IMR-90 (cell line): ENCODE measurements at regions not wholly inside any gene's neighbourhood (a gene's known extent, or its start where the extent isn't known, plus 50 kb on each side); places are given as distances from the start of the nearest gene placed in this dataset.

Experiments used
- ATAC-seq: fragments of 200-7000 bp; cut with Tn5 transposase; 2 replicates; pipeline ENCODE4 v1.9.1; 2020; ENCODE audit warnings: low read depth, mild to moderate bottlenecking, moderate library complexity
- BruUV-seq: library from RNA; stranded (reverse); fragments of 400-500 nt; replicated peaks from 2 replicates; lab custom pipeline; 2021; lab: Mats Ljungman, UMichigan
- CTCF ChIA-PET: fragments of 300-600 bp; formaldehyde crosslinking; extraction: SDS; loops from one replicate; lab custom pipeline; 2021; ENCODE audit warnings: antibody characterized with exemption; lab: Yijun Ruan, JAX
- POLR2A ChIA-PET: fragments of 300-600 bp; sonication (Branson Sonifier 250); formaldehyde crosslinking; loops from one replicate; lab custom pipeline; 2022; ENCODE audit warnings: antibody characterized with exemption; ENCODE audit not compliant: unreplicated experiment; lab: Charles Lee
- DNase-seq: peaks from one replicate; pipeline ENCODE4 v3.0.0; 2013
- H2AFZ ChIP-seq: replicated peaks from 2 replicates; pipeline ENCODE3; 2013; ENCODE audit warnings: low read length, mild to moderate bottlenecking; ENCODE audit not compliant: poor library complexity
- H2AK5ac ChIP-seq: 2 replicates; pipeline ENCODE4 v1.6.1; 2013; ENCODE audit warnings: low read depth, low read length, inconsistent platforms
- H2AK9ac ChIP-seq: replicated peaks from 2 replicates; pipeline ENCODE3; 2013; ENCODE audit warnings: mild to moderate bottlenecking, low read depth, low read length, moderate library complexity; ENCODE audit not compliant: poor library complexity
- H2BK120ac ChIP-seq: 2 replicates; pipeline ENCODE4 v1.6.1; 2013; ENCODE audit warnings: low read depth, low read length, inconsistent platforms
- H2BK15ac ChIP-seq: 3 replicates; pipeline ENCODE4 v1.6.1; 2013; ENCODE audit warnings: low read depth, low read length, inconsistent platforms
- H2BK20ac ChIP-seq: 2 replicates; pipeline ENCODE4 v1.6.1; 2013; ENCODE audit warnings: low read depth, mild to moderate bottlenecking, inconsistent platforms, low read length, moderate library complexity
- H2BK5ac ChIP-seq: 2 replicates; pipeline ENCODE4 v1.6.1; 2013; ENCODE audit warnings: mild to moderate bottlenecking, low read depth, low read length, inconsistent platforms; ENCODE audit not compliant: poor library complexity, severe bottlenecking
- H3K14ac ChIP-seq: replicated peaks from 2 replicates; pipeline ENCODE4 v1.6.1; 2013; ENCODE audit warnings: low read depth, low read length, inconsistent platforms
- H3K18ac ChIP-seq: 2 replicates; pipeline ENCODE4 v1.6.1; 2013; ENCODE audit warnings: low read depth, low read length, control low read depth
- H3K23ac ChIP-seq: 2 replicates; pipeline ENCODE4 v1.6.1; 2013; ENCODE audit warnings: low read depth, low read length, inconsistent platforms
- H3K27ac ChIP-seq: 2 replicates; pipeline ENCODE4 v1.5.1; 2013; ENCODE audit warnings: mild to moderate bottlenecking, control low read depth, low read length; ENCODE audit not compliant: insufficient read depth
- H3K27me3 ChIP-seq: 2 replicates; pipeline ENCODE4 v1.6.1; 2013; ENCODE audit warnings: low read length; ENCODE audit not compliant: control insufficient read depth, insufficient read depth
- H3K36me3 ChIP-seq: 2 replicates; pipeline ENCODE4 v1.6.1; 2013; ENCODE audit warnings: low read length, mixed read lengths; ENCODE audit not compliant: control insufficient read depth, insufficient read depth
- H3K4ac ChIP-seq: 2 replicates; pipeline ENCODE4 v1.6.1; 2013; ENCODE audit warnings: low read depth, low read length, inconsistent platforms
- H3K4me1 ChIP-seq: 2 replicates; pipeline ENCODE4 v1.6.1; 2013; ENCODE audit warnings: low read length, mixed read lengths; ENCODE audit not compliant: control insufficient read depth, insufficient read depth
- H3K4me2 ChIP-seq: 2 replicates; pipeline ENCODE4 v1.6.1; 2013; ENCODE audit warnings: low read depth, mild to moderate bottlenecking, control low read depth, low read length, moderate library complexity
- H3K4me3 ChIP-seq: 2 replicates; pipeline ENCODE4 v1.5.1; 2013; ENCODE audit warnings: low read depth, mild to moderate bottlenecking, control low read depth, low read length, moderate library complexity; ENCODE audit not compliant: insufficient read depth
- H3K56ac ChIP-seq: 2 replicates; pipeline ENCODE4 v1.6.1; 2013; ENCODE audit warnings: low read length, inconsistent platforms; ENCODE audit not compliant: insufficient read depth; ENCODE audit errors: extremely low read depth
- H3K79me1 ChIP-seq, 2 experiments: 2 replicates each; pipeline ENCODE4 v1.6.1; 2013; ENCODE audit warnings: low read length in 2 of 2, inconsistent platforms in 1 of 2, low read depth in 1 of 2
- H3K9ac ChIP-seq: 2 replicates; pipeline ENCODE4 v1.6.1; 2013; ENCODE audit warnings: low read depth, low read length, control low read depth
- H3K9me1 ChIP-seq: 2 replicates; pipeline ENCODE4 v1.6.1; 2013; ENCODE audit warnings: low read length, inconsistent platforms; ENCODE audit not compliant: insufficient read depth
- H3K9me3 ChIP-seq: 2 replicates; pipeline ENCODE4 v1.6.1; 2013; ENCODE audit warnings: low read length; ENCODE audit not compliant: control insufficient read depth, insufficient read depth
- H4K20me1 ChIP-seq: 2 replicates; pipeline ENCODE4 v1.6.1; 2013; ENCODE audit warnings: low read length, inconsistent platforms; ENCODE audit not compliant: insufficient read depth
- H4K5ac ChIP-seq: 2 replicates; pipeline ENCODE4 v1.6.1; 2013; ENCODE audit warnings: mild to moderate bottlenecking, low read depth, low read length, control low read depth
- H4K8ac ChIP-seq, 2 experiments: 2 replicates each; pipeline ENCODE4 v1.6.1; 2013; ENCODE audit warnings: low read depth in 2 of 2, low read length in 2 of 2, control low read depth in 1 of 2, inconsistent platforms in 1 of 2
- H4K91ac ChIP-seq: 2 replicates; pipeline ENCODE4 v1.6.1; 2013; ENCODE audit warnings: low read depth, low read length, inconsistent platforms; ENCODE audit not compliant: insufficient read depth
- BHLHE40 ChIP-seq: fragments of 150-350 bp; IDR thresholded peaks from 2 replicates; pipeline ENCODE4 v1.6.1; 2016; ENCODE audit warnings: mild to moderate bottlenecking, low read depth, low read length
- CEBPB ChIP-seq: IDR thresholded peaks from 2 replicates; pipeline ENCODE4 v1.6.1; 2012; ENCODE audit warnings: low read depth, low read length, improper control_type of control experiment
- CHD1 ChIP-seq: IDR thresholded peaks from 2 replicates; pipeline ENCODE4 v1.6.1; 2012; ENCODE audit warnings: low read depth, low read length, improper control_type of control experiment
- FOS ChIP-seq: fragments of 150-350 bp; IDR thresholded peaks from 2 replicates; pipeline ENCODE4 v1.6.1; 2016; ENCODE audit warnings: low read depth, low read length
- MAFK ChIP-seq: IDR thresholded peaks from 2 replicates; pipeline ENCODE4 v1.6.1; 2012; ENCODE audit warnings: low read depth, low read length, improper control_type of control experiment
- MAZ ChIP-seq: IDR thresholded peaks from 2 replicates; pipeline ENCODE4 v1.6.1; 2012; ENCODE audit warnings: low read depth, mild to moderate bottlenecking, low read length, improper control_type of control experiment, moderate library complexity, borderline replicate concordance
- MXI1 ChIP-seq: IDR thresholded peaks from 2 replicates; pipeline ENCODE4 v1.6.1; 2012; ENCODE audit warnings: low read depth, mild to moderate bottlenecking, low read length, moderate library complexity, borderline replicate concordance
- NFE2L2 ChIP-seq: fragments of 150-350 bp; IDR thresholded peaks from 2 replicates; pipeline ENCODE4 v1.6.1; 2016; ENCODE audit warnings: low read depth, mild to moderate bottlenecking, low read length
- POLR2A ChIP-seq: IDR thresholded peaks from 2 replicates; pipeline ENCODE4 v1.6.1; 2012; ENCODE audit warnings: mild to moderate bottlenecking, low read depth, low read length
- RAD21 ChIP-seq: IDR thresholded peaks from 2 replicates; pipeline ENCODE4 v1.6.1; 2012; ENCODE audit warnings: low read length, improper control_type of control experiment
- RCOR1 ChIP-seq: IDR thresholded peaks from 2 replicates; pipeline ENCODE4 v1.6.1; 2012; ENCODE audit warnings: mild to moderate bottlenecking, low read length, improper control_type of control experiment; ENCODE audit not compliant: insufficient replicate concordance
- RFX5 ChIP-seq: IDR thresholded peaks from 2 replicates; pipeline ENCODE4 v1.8.0; 2012; ENCODE audit warnings: low read depth, mild to moderate bottlenecking, low read length, moderate library complexity
- SMC3 ChIP-seq: fragments of 150-350 bp; IDR thresholded peaks from 2 replicates; pipeline ENCODE4 v1.6.1; 2016; ENCODE audit warnings: low read depth, mild to moderate bottlenecking, antibody characterized with exemption, low read length, moderate library complexity
- WGBS, 2 experiments: methylation state at CpG; one replicate each; pipeline versions ENCODE4 v1.1.5 to v1.1.7; 2013; ENCODE audit warnings: missing lambda C conversion rate in 2 of 2; ENCODE audit not compliant: insufficient read length in 1 of 2; ENCODE audit errors: extremely low coverage in 2 of 2; 5-methylcytosine and 5-hydroxymethylcytosine counted together
- dilution Hi-C: fragments of 300-500 bp; cut with HindIII; formaldehyde crosslinking; loops from one replicate; pipeline ENCODE4 v1.14.3; 2018; ENCODE audit warnings: low sequenced_read_pairs; ENCODE audit not compliant: unreplicated experiment
- in situ Hi-C: fragments of 300-500 bp; cut with MboI; formaldehyde crosslinking; loops from 3 replicates; pipeline ENCODE4 v1.14.3; 2019; ENCODE audit warnings: low sequenced_read_pairs, inconsistent platforms, mixed read lengths
- intact Hi-C: fragments of 100-400 bp; cut with micrococcal nuclease; formaldehyde crosslinking; loops from 2 replicates; pipeline ENCODE4 v1.10.0; 2022
- TF ChIP-seq, protein P1 (sequence below): conservative IDR thresholded peaks from 2 replicates; pipeline ENCODE4 v1.5.1; 2012; ENCODE audit warnings: mild to moderate bottlenecking, low read depth, low read length, improper control_type of control experiment
- TF ChIP-seq, protein P2 (sequence below): fragments of 150-350 bp; IDR thresholded peaks from 2 replicates; pipeline ENCODE4 v1.6.1; 2016; ENCODE audit warnings: low read depth, mild to moderate bottlenecking, low read length, moderate library complexity, borderline replicate concordance
- TF ChIP-seq, protein P3 (sequence below): fragments of 150-350 bp; IDR thresholded peaks from 2 replicates; pipeline ENCODE4 v1.6.1; 2017; ENCODE audit warnings: mild to moderate bottlenecking, antibody characterized with exemption, low read length, low read depth

DNA sequence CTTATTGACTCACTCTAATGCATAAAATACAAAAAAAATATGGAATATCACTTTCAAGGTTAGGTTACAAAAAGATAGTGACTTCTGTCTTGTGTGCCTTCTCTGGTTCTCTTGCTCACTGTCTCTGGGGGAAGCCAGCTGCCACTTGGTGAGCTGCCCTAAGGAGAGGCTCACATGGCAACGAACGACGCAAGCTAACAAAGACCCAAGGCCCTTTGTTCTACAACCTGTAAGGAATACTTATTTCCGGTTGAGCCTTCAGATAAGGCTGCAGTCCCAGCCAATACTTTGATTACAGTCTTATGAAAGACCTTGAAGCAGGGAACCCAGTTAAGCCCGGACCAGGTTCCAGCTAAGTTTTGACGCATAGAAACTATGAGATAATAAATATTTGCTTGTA lies 242.4 kb upstream of the TBX3 start:
- Histone ChIP-seq H3K4ac (no peak overlapping the region), H2BK20ac (no peak overlapping the region), H3K4me1 (no peaks in the 10 kb centered on the region), H4K91ac (no peak overlapping the region), H3K9me3 (no peaks in the 10 kb centered on the region), H4K20me1 (no peaks in the 10 kb centered on the region), H2AFZ (no peak overlapping the region), H3K14ac (no peak overlapping the region), H2BK120ac (no peak overlapping the region), H3K79me1 (no peaks in the 10 kb centered on the region), H3K18ac (no peak overlapping the region), H3K9me1 (no peaks in the 10 kb centered on the region), H3K27ac (no peak overlapping the region), H2BK5ac (no peak overlapping the region), H3K4me2 (no peak overlapping the region), H4K5ac (no peak overlapping the region), H3K9ac (no peak overlapping the region), H2AK9ac (no peak overlapping the region), H3K4me3 (no peak overlapping the region), H4K8ac (no peak overlapping the region), H2AK5ac (no peak overlapping the region), H3K36me3 (no peaks in the 10 kb centered on the region), H3K23ac (no peak overlapping the region), H3K27me3 (no peaks in the 10 kb centered on the region), H2BK15ac (no peak overlapping the region), H3K56ac (no peak overlapping the region)
- in situ Hi-C loops = no loop called here
- TF ChIP-seq BHLHE40 (no peak), RAD21 (no peak), FOS (no peak), RCOR1 (no peak), CEBPB (no peak), MAFK (no peak), MAZ (no peak), POLR2A (no peak), CHD1 (no peak), SMC3 (no peak), NFE2L2 (no peak), RFX5 (no peak), MXI1 (no peak)
- TF ChIP-seq, protein P1, sequence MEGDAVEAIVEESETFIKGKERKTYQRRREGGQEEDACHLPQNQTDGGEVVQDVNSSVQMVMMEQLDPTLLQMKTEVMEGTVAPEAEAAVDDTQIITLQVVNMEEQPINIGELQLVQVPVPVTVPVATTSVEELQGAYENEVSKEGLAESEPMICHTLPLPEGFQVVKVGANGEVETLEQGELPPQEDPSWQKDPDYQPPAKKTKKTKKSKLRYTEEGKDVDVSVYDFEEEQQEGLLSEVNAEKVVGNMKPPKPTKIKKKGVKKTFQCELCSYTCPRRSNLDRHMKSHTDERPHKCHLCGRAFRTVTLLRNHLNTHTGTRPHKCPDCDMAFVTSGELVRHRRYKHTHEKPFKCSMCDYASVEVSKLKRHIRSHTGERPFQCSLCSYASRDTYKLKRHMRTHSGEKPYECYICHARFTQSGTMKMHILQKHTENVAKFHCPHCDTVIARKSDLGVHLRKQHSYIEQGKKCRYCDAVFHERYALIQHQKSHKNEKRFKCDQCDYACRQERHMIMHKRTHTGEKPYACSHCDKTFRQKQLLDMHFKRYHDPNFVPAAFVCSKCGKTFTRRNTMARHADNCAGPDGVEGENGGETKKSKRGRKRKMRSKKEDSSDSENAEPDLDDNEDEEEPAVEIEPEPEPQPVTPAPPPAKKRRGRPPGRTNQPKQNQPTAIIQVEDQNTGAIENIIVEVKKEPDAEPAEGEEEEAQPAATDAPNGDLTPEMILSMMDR = no peak
- TF ChIP-seq, protein P2, sequence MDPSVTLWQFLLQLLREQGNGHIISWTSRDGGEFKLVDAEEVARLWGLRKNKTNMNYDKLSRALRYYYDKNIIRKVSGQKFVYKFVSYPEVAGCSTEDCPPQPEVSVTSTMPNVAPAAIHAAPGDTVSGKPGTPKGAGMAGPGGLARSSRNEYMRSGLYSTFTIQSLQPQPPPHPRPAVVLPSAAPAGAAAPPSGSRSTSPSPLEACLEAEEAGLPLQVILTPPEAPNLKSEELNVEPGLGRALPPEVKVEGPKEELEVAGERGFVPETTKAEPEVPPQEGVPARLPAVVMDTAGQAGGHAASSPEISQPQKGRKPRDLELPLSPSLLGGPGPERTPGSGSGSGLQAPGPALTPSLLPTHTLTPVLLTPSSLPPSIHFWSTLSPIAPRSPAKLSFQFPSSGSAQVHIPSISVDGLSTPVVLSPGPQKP = no peak
- TF ChIP-seq, protein P3, sequence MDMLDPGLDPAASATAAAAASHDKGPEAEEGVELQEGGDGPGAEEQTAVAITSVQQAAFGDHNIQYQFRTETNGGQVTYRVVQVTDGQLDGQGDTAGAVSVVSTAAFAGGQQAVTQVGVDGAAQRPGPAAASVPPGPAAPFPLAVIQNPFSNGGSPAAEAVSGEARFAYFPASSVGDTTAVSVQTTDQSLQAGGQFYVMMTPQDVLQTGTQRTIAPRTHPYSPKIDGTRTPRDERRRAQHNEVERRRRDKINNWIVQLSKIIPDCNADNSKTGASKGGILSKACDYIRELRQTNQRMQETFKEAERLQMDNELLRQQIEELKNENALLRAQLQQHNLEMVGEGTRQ = no peak
- no TSS peak for BruUV-seq
- WGBS, 2 experiments = no CpG with 5 or more reads among the region's 6 CpGs
- ATAC-seq = no peak
- intact Hi-C loops = no loop called here
- dilution Hi-C loops = no loop called here
- no peak for DNase-seq
- ChIA-PET POLR2A (no interaction called here), CTCF (no interaction called here)
